ENCODE measurements at regions not wholly inside any gene's neighbourhood (a gene's known extent, or its start where the extent isn't known, plus 50 kb on each side); places are given as distances from the start of the nearest gene placed in this dataset.

DNA sequence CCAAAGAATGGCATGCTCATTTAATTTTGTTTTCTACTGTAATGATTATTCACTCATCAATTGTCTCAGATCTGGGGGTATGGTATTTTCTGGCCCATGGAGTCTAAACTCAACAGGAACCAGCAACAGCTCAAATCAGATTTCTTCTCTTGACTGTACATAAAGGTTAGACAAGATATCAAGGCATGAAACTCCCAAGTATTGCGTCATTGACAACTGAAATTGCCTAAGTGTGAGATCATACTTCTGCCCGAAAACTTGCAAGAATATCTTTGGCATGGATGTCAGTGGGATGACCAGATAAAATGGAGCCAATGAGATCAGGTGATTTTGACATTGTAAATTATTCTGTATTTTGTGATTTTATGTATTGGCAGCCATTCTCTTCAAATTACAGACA, 141.7 kb upstream of the STK32A start:
- BruUV-seq (replicated peaks), result no TSS peak
- H3F3A ChIP-seq (ENCODE audit: low read length, unreplicated experiment), result no peaks in the 10 kb centered on the region

DNA sequence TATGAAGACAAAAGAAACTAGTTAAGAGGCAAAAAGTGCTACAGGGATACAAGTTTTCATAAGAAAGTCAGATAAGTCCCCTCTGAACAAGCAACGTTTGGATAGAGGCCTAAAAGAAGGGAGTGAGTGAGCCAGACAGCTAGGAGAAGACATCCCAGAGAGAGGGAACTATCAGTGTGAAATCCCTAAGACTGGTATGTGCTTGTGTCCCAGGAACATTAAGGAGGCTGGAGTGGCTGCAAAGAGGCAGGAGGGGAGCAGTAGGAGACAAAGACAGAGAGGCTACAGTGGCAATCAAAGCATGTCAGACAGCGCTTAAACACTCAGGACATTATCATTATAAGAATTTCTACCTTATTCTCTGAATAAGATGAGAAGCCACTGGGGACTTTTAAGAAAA, 139.1 kb upstream of the STK32A start:
- no peak overlapping the region for H3K9ac ChIP-seq (ENCODE audit: low read length)
- TF ChIP-seq EZH2 (IDR thresholded peaks at IDR 0.05; ENCODE audit: low read length, unreplicated experiment), result no peak
- no peak for TF ChIP-seq EZH2phosphoT487 (IDR thresholded peaks at IDR 0.05; ENCODE audit: borderline replicate concordance, low read length)
- TF ChIP-seq, protein P1, sequence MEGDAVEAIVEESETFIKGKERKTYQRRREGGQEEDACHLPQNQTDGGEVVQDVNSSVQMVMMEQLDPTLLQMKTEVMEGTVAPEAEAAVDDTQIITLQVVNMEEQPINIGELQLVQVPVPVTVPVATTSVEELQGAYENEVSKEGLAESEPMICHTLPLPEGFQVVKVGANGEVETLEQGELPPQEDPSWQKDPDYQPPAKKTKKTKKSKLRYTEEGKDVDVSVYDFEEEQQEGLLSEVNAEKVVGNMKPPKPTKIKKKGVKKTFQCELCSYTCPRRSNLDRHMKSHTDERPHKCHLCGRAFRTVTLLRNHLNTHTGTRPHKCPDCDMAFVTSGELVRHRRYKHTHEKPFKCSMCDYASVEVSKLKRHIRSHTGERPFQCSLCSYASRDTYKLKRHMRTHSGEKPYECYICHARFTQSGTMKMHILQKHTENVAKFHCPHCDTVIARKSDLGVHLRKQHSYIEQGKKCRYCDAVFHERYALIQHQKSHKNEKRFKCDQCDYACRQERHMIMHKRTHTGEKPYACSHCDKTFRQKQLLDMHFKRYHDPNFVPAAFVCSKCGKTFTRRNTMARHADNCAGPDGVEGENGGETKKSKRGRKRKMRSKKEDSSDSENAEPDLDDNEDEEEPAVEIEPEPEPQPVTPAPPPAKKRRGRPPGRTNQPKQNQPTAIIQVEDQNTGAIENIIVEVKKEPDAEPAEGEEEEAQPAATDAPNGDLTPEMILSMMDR (conservative IDR thresholded peaks at IDR 0.05; ENCODE audit: low read depth, low read length), result no peak

More for the DNA sequence above, 141.7 kb upstream of the STK32A start:
- Histone ChIP-seq H4K20me1 (ENCODE audit: low read length) (no peaks in the 10 kb centered on the region), H3K9me3 (ENCODE audit: low read length) (no peaks in the 10 kb centered on the region), H3K27me3 (ENCODE audit: low read length) (peaks cover 36% of the 10 kb centered on the region), H3K27ac (ENCODE audit: low read length) (no peak overlapping the region), H3K79me2 (ENCODE audit: low read length) (no peaks in the 10 kb centered on the region), H3K9ac (ENCODE audit: low read length) (no peak overlapping the region), H3K4me1 (ENCODE audit: insufficient read depth, low read length) (no peaks in the 10 kb centered on the region), H3K4me2 (ENCODE audit: low read length) (no peak overlapping the region), H2AFZ (ENCODE audit: low read length) (no peak overlapping the region), H3K9me2 (replicated peaks; ENCODE audit: low read length) (no peaks in the 10 kb centered on the region), H3K36me3 (ENCODE audit: low read depth, low read length) (no peaks in the 10 kb centered on the region), H3K4me3 (ENCODE audit: low read length) (no peak overlapping the region)
- intact Hi-C loops (cut with micrococcal nuclease), result no loop called here
- POLR2A ChIA-PET (ENCODE audit: unreplicated experiment), result no interaction called here
- CTCF ChIA-PET, result no interaction called here
- TF ChIP-seq, protein P1 (conservative IDR thresholded peaks at IDR 0.05; ENCODE audit: low read depth, low read length), result no peak
- TF ChIP-seq EZH2phosphoT487 (IDR thresholded peaks at IDR 0.05; ENCODE audit: borderline replicate concordance, low read length) (no peak), EZH2 (IDR thresholded peaks at IDR 0.05; ENCODE audit: low read length, unreplicated experiment) (no peak)
- DNase-seq, result no peak
- no peak for ATAC-seq

DNA sequence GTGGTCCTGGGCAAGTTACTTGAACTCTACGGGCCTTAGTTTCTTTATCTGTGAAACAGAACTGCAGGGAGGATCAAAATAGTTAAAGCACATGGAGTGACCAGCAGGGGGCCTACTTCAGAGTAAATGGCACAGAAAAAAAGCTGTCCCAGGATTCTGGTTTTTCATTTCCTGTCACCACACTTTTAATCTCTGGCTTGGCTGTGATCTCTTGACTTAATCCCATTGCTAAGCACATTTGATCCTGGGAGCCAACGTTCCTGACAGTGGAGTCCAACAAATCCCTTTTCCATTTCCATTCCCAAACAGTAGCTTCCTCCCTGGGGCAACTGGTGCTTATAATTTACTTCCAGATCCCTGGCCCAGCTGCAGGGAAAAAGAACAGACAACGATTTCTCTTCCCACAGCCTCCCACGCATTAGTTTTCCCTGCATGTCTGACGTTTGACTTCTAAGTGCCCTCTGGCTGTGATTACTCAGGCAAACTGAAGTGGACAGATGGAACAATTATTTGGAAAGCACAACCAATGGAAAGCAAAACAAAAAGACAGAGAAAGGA, 136.5 kb upstream of the STK32A start:
- Histone ChIP-seq H3K27ac (ENCODE audit: low read length) (no peak overlapping the region), H3K4me1 (ENCODE audit: insufficient read depth, low read length) (no peaks in the 10 kb centered on the region), H2AFZ (ENCODE audit: low read length) (no peak overlapping the region), H3K79me2 (ENCODE audit: low read length) (no peaks in the 10 kb centered on the region), H4K20me1 (ENCODE audit: low read length) (no peaks in the 10 kb centered on the region), H3K9me3 (ENCODE audit: low read length) (no peaks in the 10 kb centered on the region), H3K36me3 (ENCODE audit: low read depth, low read length) (no peaks in the 10 kb centered on the region), H3K4me3 (ENCODE audit: low read length) (no peak overlapping the region), H3K4me2 (ENCODE audit: low read length) (no peak overlapping the region), H3K9ac (ENCODE audit: low read length) (no peak overlapping the region), H3F3A (ENCODE audit: low read length, unreplicated experiment) (no peaks in the 10 kb centered on the region), H3K27me3 (ENCODE audit: low read length) (peaks cover 36% of the 10 kb centered on the region), H3K9me2 (replicated peaks; ENCODE audit: low read length) (no peaks in the 10 kb centered on the region)
- peak; percentile 42 for DNase-seq
- ATAC-seq, result no peak
- ChIA-PET CTCF (interaction anchor here (0.5 to 1.7 kb wide), 3 partner anchors 90 to 271 kb away, joined by 3 to 7 read pairs (median 5); no protein-coding TSS in a partner anchor), POLR2A (ENCODE audit: unreplicated experiment) (no interaction called here)
- TF ChIP-seq, protein P1 (conservative IDR thresholded peaks at IDR 0.05; ENCODE audit: low read depth, low read length), result peak; percentile 62
- TF ChIP-seq EZH2 (IDR thresholded peaks at IDR 0.05; ENCODE audit: low read length, unreplicated experiment), result no peak
- intact Hi-C loops (cut with micrococcal nuclease), result loop anchor here (1.0 kb wide), 2 partner anchors 91 to 271 kb away; no protein-coding TSS in a partner anchor
- BruUV-seq (replicated peaks), result no TSS peak

More for the DNA sequence above, 139.1 kb upstream of the STK32A start:
- H3K4me2 ChIP-seq (ENCODE audit: low read length), result no peak overlapping the region
- H3K9me2 ChIP-seq (replicated peaks; ENCODE audit: low read length), result no peaks in the 10 kb centered on the region
- no peaks in the 10 kb centered on the region for H3F3A ChIP-seq (ENCODE audit: low read length, unreplicated experiment)
- H2AFZ ChIP-seq (ENCODE audit: low read length), result no peak overlapping the region
- peaks cover 36% of the 10 kb centered on the region for H3K27me3 ChIP-seq (ENCODE audit: low read length)
- no peaks in the 10 kb centered on the region for H4K20me1 ChIP-seq (ENCODE audit: low read length)
- H3K4me1 ChIP-seq (ENCODE audit: insufficient read depth, low read length), result no peaks in the 10 kb centered on the region
- no peak for ATAC-seq
- intact Hi-C loops (cut with micrococcal nuclease), result no loop called here
- H3K36me3 ChIP-seq (ENCODE audit: low read depth, low read length), result no peaks in the 10 kb centered on the region
- no peaks in the 10 kb centered on the region for H3K79me2 ChIP-seq (ENCODE audit: low read length)
- no TSS peak for BruUV-seq (replicated peaks)
- no peak overlapping the region for H3K4me3 ChIP-seq (ENCODE audit: low read length)
- no peak for DNase-seq
- ChIA-PET CTCF (no interaction called here), POLR2A (ENCODE audit: unreplicated experiment) (no interaction called here)
- no peaks in the 10 kb centered on the region for H3K9me3 ChIP-seq (ENCODE audit: low read length)
- H3K27ac ChIP-seq (ENCODE audit: low read length), result no peak overlapping the region

Measured in PC-3 (cell line).